HEK293T (cell line): ENCODE measurements at regions not wholly inside any gene's neighbourhood (a gene's known extent, or its start where the extent isn't known, plus 50 kb on each side); places are given as distances from the start of the nearest gene placed in this dataset.

Source experiments
- ARNT ChIP-seq: fragments of 450-650 bp; IDR thresholded peaks from 2 replicates; pipeline ENCODE4 v1.6.1; 2017; ENCODE audit warnings: mild to moderate bottlenecking
- BHLHE40 ChIP-seq: fragments of 450-650 bp; IDR thresholded peaks from 2 replicates; pipeline ENCODE4 v1.6.1; 2016; ENCODE audit warnings: mild to moderate bottlenecking, moderate library complexity, borderline replicate concordance
- CTBP1 ChIP-seq: fragments of 450-650 bp; IDR thresholded peaks from 2 replicates; pipeline ENCODE4 v1.6.1; 2016; ENCODE audit warnings: borderline replicate concordance
- FOXA1 ChIP-seq: fragments of 450-650 bp; IDR thresholded peaks from 2 replicates; pipeline ENCODE4 v1.6.1; 2016; ENCODE audit warnings: mild to moderate bottlenecking
- FOXK2 ChIP-seq: fragments of 450-650 bp; IDR thresholded peaks from 2 replicates; pipeline ENCODE4 v1.6.1; 2016; ENCODE audit warnings: mild to moderate bottlenecking
- FOXM1 ChIP-seq: fragments of 450-650 bp; IDR thresholded peaks from 2 replicates; pipeline ENCODE4 v1.6.1; 2017; ENCODE audit warnings: mild to moderate bottlenecking, borderline replicate concordance
- HDGF ChIP-seq: fragments of 450-650 bp; IDR thresholded peaks from 2 replicates; pipeline ENCODE4 v1.6.1; 2017; ENCODE audit warnings: antibody characterized with exemption, borderline replicate concordance
- L3MBTL2 ChIP-seq: fragments of 450-650 bp; conservative IDR thresholded peaks from 2 replicates; pipeline ENCODE4 v1.6.1; 2016; ENCODE audit warnings: mild to moderate bottlenecking
- PKNOX1 ChIP-seq: fragments of 450-650 bp; IDR thresholded peaks from 2 replicates; pipeline ENCODE4 v1.6.1; 2016
- SP1 ChIP-seq: fragments of 450-650 bp; IDR thresholded peaks from 2 replicates; pipeline ENCODE4 v1.6.1; 2017
- SUZ12 ChIP-seq: fragments of 450-650 bp; IDR thresholded peaks from 2 replicates; pipeline ENCODE4 v1.6.1; 2016; ENCODE audit warnings: mild to moderate bottlenecking
- TARDBP ChIP-seq: fragments of 450-650 bp; IDR thresholded peaks from 2 replicates; pipeline ENCODE4 v1.6.1; 2016
- ZNF384 ChIP-seq: fragments of 450-650 bp; IDR thresholded peaks from 2 replicates; pipeline ENCODE4 v1.6.1; 2016

DNA sequence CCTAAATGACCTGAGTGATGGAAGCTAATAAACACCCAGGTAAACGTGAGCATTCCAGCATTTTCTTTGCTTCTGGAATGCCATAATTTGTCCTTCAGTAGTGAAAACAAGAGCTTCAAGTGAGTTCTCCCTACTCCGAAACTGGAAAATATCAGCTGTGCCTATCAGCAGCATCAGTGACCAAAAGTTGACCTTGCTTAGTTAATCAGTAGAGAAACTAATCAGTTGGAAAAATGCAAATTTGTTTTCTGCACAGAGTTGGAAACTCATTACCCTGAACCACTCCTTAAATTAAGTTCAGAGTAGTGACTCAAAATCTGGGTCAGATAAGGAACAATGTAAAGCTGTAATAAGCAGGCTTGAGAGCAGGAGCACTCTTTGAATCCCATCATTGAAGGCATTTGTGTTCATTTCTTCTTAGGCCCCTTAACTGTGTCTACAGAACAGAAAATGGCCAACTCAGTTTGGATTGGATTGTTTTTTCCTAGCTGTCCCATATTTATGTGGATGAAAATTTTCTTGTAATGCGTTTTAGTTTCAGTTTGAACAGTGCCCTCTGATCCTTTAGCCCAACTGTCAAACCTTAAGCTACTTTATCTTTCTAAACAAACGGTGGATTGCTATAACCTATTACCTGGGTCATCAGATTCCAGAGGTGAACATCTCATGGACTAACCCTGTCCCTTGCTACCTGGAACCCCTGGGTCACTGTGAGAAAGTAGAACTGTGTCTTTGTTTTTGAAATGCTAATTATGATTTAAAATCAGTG is 290.4 kb downstream of the TOX3 start:
- no peak for TF ChIP-seq ARNT
- TF ChIP-seq BHLHE40 = no peak
- TF ChIP-seq FOXK2 = no peak
- TF ChIP-seq FOXA1 = no peak
- no peak for TF ChIP-seq PKNOX1
- no peak for TF ChIP-seq ZNF384
- no peak for TF ChIP-seq SP1
- no peak for TF ChIP-seq FOXM1
- no peak for TF ChIP-seq L3MBTL2
- TF ChIP-seq TARDBP = no peak
- TF ChIP-seq CTBP1 = no peak
- no peak for TF ChIP-seq HDGF
- no peak for TF ChIP-seq SUZ12
